IPS-18c (cell line): ENCODE measurements at regions not wholly inside any gene's neighbourhood (a gene's known extent, or its start where the extent isn't known, plus 50 kb on each side); places are given as distances from the start of the nearest gene placed in this dataset.
"Not testable (repeated sequence)": the region's sequence is repeated elsewhere in the genome, so short reads cannot be mapped to it uniquely, and the experiment has no call there.

Experiments
- H3K4me3 ChIP-seq: 2 replicates; pipeline ENCODE4 v1.7.0; 2013; ENCODE audit warnings: low read depth, mild to moderate bottlenecking, low read length, moderate library complexity; ENCODE audit not compliant: insufficient read depth
- H3K9me3 ChIP-seq: one replicate; pipeline ENCODE4 v1.6.1; 2013; ENCODE audit warnings: mild to moderate bottlenecking, low read length, moderate library complexity; ENCODE audit not compliant: control insufficient read depth, insufficient read depth

- peaks cover 2% of the 10 kb centered on the region for H3K9me3 ChIP-seq
- H3K4me3 ChIP-seq, result no peak overlapping the region
Measured at GRCh38 chr2:5007596-5007995, 684.6 kb upstream of the SOX11 start.

- Histone ChIP-seq H3K9me3 (no peaks in the 10 kb centered on the region), H3K4me3 (no peak overlapping the region)
Measured at GRCh38 chr2:5019324-5019723, 672.9 kb upstream of the SOX11 start.

- Histone ChIP-seq H3K4me3 (no peak overlapping the region), H3K9me3 (no peaks in the 10 kb centered on the region)
Measured at GRCh38 chr2:5020116-5020875, 671.9 kb upstream of the SOX11 start.

- Histone ChIP-seq H3K9me3 (no peaks in the 10 kb centered on the region), H3K4me3 (no peak overlapping the region)
Measured at GRCh38 chr2:5021136-5021535, 671.0 kb upstream of the SOX11 start.

- Histone ChIP-seq H3K9me3 (no peaks in the 10 kb centered on the region), H3K4me3 (no peak overlapping the region)
Measured at GRCh38 chr2:5022061-5022460, 670.1 kb upstream of the SOX11 start.

GRCh38 chr2:5022708-5023635 is 669.2 kb upstream of the SOX11 start:
- not testable (repeated sequence) for H3K9me3 ChIP-seq, H3K4me3 ChIP-seq

GRCh38 chr2:5026571-5027234 is 665.5 kb upstream of the SOX11 start:
- H3K4me3 ChIP-seq, result no peak overlapping the region
- no peaks in the 10 kb centered on the region for H3K9me3 ChIP-seq

GRCh38 chr2:5035057-5035488 is 657.1 kb upstream of the SOX11 start:
- Histone ChIP-seq H3K9me3 (no peaks in the 10 kb centered on the region), H3K4me3 (no peak overlapping the region)

GRCh38 chr2:5036256-5036655 is 655.9 kb upstream of the SOX11 start:
- Histone ChIP-seq H3K9me3 (no peaks in the 10 kb centered on the region), H3K4me3 (no peak overlapping the region)

- no peaks in the 10 kb centered on the region for H3K9me3 ChIP-seq
- no peak overlapping the region for H3K4me3 ChIP-seq
Measured at GRCh38 chr2:5039241-5039975, 652.8 kb upstream of the SOX11 start.

GRCh38 chr2:5040571-5040970 is 651.6 kb upstream of the SOX11 start:
- H3K4me3 ChIP-seq, result no peak overlapping the region
- no peaks in the 10 kb centered on the region for H3K9me3 ChIP-seq

GRCh38 chr2:5041501-5041900 is 650.7 kb upstream of the SOX11 start:
- H3K9me3 ChIP-seq, result no peaks in the 10 kb centered on the region
- H3K4me3 ChIP-seq, result no peak overlapping the region

GRCh38 chr2:5042666-5043440 is 649.3 kb upstream of the SOX11 start:
- no peaks in the 10 kb centered on the region for H3K9me3 ChIP-seq

GRCh38 chr2:5051300-5051699 is 640.9 kb upstream of the SOX11 start:
- H3K9me3 ChIP-seq, result no peaks in the 10 kb centered on the region

More at GRCh38 chr2:5042666-5043440, 649.3 kb upstream of the SOX11 start:
- no peak overlapping the region for H3K4me3 ChIP-seq

GRCh38 chr2:5052905-5053304 is 639.3 kb upstream of the SOX11 start:
- H3K4me3 ChIP-seq, result no peak overlapping the region

More at GRCh38 chr2:5051300-5051699, 640.9 kb upstream of the SOX11 start:
- no peak overlapping the region for H3K4me3 ChIP-seq

GRCh38 chr2:5057891-5058351 is 634.3 kb upstream of the SOX11 start:
- no peak overlapping the region for H3K4me3 ChIP-seq
- H3K9me3 ChIP-seq, result no peaks in the 10 kb centered on the region

More at GRCh38 chr2:5052905-5053304, 639.3 kb upstream of the SOX11 start:
- H3K9me3 ChIP-seq, result no peaks in the 10 kb centered on the region
